GM23338 (cell line): ENCODE measurements at regions not wholly inside any gene's neighbourhood (a gene's known extent, or its start where the extent isn't known, plus 50 kb on each side); places are given as distances from the start of the nearest gene placed in this dataset.

Experiments used
- ATAC-seq: fragments of 200-7000 bp; cut with Tn5 transposase; 3 replicates; pipeline ENCODE4 v1.9.1; 2020
- DNase-seq: peaks from one replicate; pipeline ENCODE4 v3.0.0-alpha.2; 2015; ENCODE audit warnings: low spot score
- H2AFZ ChIP-seq: fragments of 200-600 bp; sonication (generic); 2 replicates; pipeline ENCODE4 v1.8.0; 2016; ENCODE audit warnings: antibody characterized with exemption, mild to moderate bottlenecking, moderate library complexity
- H3F3A ChIP-seq: fragments of 200-600 bp; sonication (generic); replicated peaks from 2 replicates; pipeline ENCODE4 v1.8.0; 2017; ENCODE audit warnings: antibody characterized with exemption, mixed run types, low read depth
- H3K27ac ChIP-seq: fragments of 200-600 bp; sonication (generic); 2 replicates; pipeline ENCODE4 v1.6.1; 2016; ENCODE audit warnings: low read depth
- H3K27me3 ChIP-seq: fragments of 200-600 bp; sonication (generic); 2 replicates; pipeline ENCODE4 v1.8.0; 2016; ENCODE audit warnings: mild to moderate bottlenecking, mixed run types, moderate library complexity; ENCODE audit not compliant: insufficient read depth
- H3K36me3 ChIP-seq: fragments of 200-600 bp; sonication (generic); 2 replicates; pipeline ENCODE4 v1.8.0; 2016; ENCODE audit warnings: mild to moderate bottlenecking; ENCODE audit not compliant: insufficient read depth
- H3K4me1 ChIP-seq: fragments of 200-600 bp; sonication (generic); 2 replicates; pipeline ENCODE4 v1.8.0; 2016; ENCODE audit warnings: mild to moderate bottlenecking, moderate library complexity; ENCODE audit not compliant: insufficient read depth
- H3K4me2 ChIP-seq: fragments of 200-600 bp; sonication (generic); 2 replicates; pipeline ENCODE4 v1.7.1; 2017; ENCODE audit warnings: mixed run types
- H3K4me3 ChIP-seq: fragments of 200-600 bp; sonication (generic); 2 replicates; pipeline ENCODE4 v1.6.1; 2016; ENCODE audit warnings: mixed run types
- H3K79me2 ChIP-seq: fragments of 200-600 bp; sonication (generic); replicated peaks from 2 replicates; pipeline ENCODE4 v1.8.0; 2017; ENCODE audit warnings: mild to moderate bottlenecking; ENCODE audit not compliant: insufficient read depth
- H3K9me2 ChIP-seq: fragments of 200-600 bp; sonication (generic); 2 replicates; pipeline ENCODE4 v1.8.0; 2017; ENCODE audit not compliant: insufficient read depth
- H4K20me1 ChIP-seq: fragments of 200-600 bp; sonication (generic); replicated peaks from 2 replicates; pipeline ENCODE4 v1.8.0; 2017; ENCODE audit warnings: mild to moderate bottlenecking; ENCODE audit not compliant: insufficient read depth
- H3K27ac Mint-ChIP-seq: 2 replicates; pipeline ENCODE4 v1.8.0; 2020; ENCODE audit warnings: inconsistent platforms, mild to moderate bottlenecking, moderate library complexity, mixed read lengths
- H3K27me3 Mint-ChIP-seq: 3 replicates; pipeline ENCODE4 v1.8.0; 2022; ENCODE audit warnings: low read depth, mild to moderate bottlenecking, moderate library complexity, mixed read lengths, inconsistent platforms; ENCODE audit not compliant: insufficient read depth, poor library complexity
- H3K36me3 Mint-ChIP-seq: 3 replicates; pipeline ENCODE4 v1.8.0; 2021; ENCODE audit warnings: low read depth, mild to moderate bottlenecking, inconsistent platforms, moderate library complexity, mixed read lengths
- H3K4me1 Mint-ChIP-seq: 3 replicates; pipeline ENCODE4 v1.8.0; 2020; ENCODE audit warnings: mild to moderate bottlenecking, inconsistent platforms, mixed read lengths
- H3K4me3 Mint-ChIP-seq: 3 replicates; pipeline ENCODE4 v1.8.0; 2021; ENCODE audit warnings: moderate library complexity, mild to moderate bottlenecking, inconsistent platforms, mixed read lengths
- H3K9me3 Mint-ChIP-seq: 3 replicates; pipeline ENCODE4 v1.8.0; 2020; ENCODE audit warnings: moderate library complexity, mild to moderate bottlenecking, inconsistent platforms, mixed read lengths
- CREB1 ChIP-seq: fragments of 250-450 bp; sonication (Bioruptor Pico); IDR thresholded peaks from 2 replicates; pipeline ENCODE4 v1.5.0; 2020; ENCODE audit warnings: low read depth, mild to moderate bottlenecking, moderate library complexity
- EZH2phosphoT487 ChIP-seq: fragments of 200-600 bp; sonication (generic); IDR thresholded peaks from one replicate; pipeline ENCODE4 v1.8.1; 2018; ENCODE audit warnings: antibody characterized with exemption; ENCODE audit not compliant: unreplicated experiment
- JUNB ChIP-seq: IDR thresholded peaks from one replicate; pipeline ENCODE4 v1.6.1; 2016; ENCODE audit warnings: antibody characterized with exemption; ENCODE audit not compliant: unreplicated experiment
- NANOG ChIP-seq: IDR thresholded peaks from 2 replicates; pipeline ENCODE4 v1.6.1; 2016; ENCODE audit warnings: antibody characterized with exemption, borderline replicate concordance
- POLR2AphosphoS5 ChIP-seq: IDR thresholded peaks from 2 replicates; pipeline ENCODE4 v1.6.1; 2016; ENCODE audit warnings: antibody characterized with exemption, low read depth
- STAT1 ChIP-seq: IDR thresholded peaks from one replicate; pipeline ENCODE4 v1.6.1; 2016; ENCODE audit warnings: antibody characterized with exemption; ENCODE audit not compliant: unreplicated experiment
- ZNF114 ChIP-seq: fragments of 250-450 bp; sonication (Bioruptor Pico); IDR thresholded peaks from 2 replicates; pipeline ENCODE4 v1.5.0; 2020; ENCODE audit warnings: mild to moderate bottlenecking, moderate library complexity
- ZNF331 ChIP-seq: fragments of 250-450 bp; sonication (Bioruptor Pico); IDR thresholded peaks from 2 replicates; pipeline ENCODE4 v1.5.0; 2020; ENCODE audit warnings: low read depth, mild to moderate bottlenecking, moderate library complexity
- TF ChIP-seq, protein P1 (sequence below): IDR thresholded peaks from 2 replicates; pipeline ENCODE4 v1.6.1; 2016; ENCODE audit warnings: antibody characterized with exemption
- TF ChIP-seq, protein P2 (sequence below), 2 experiments: fragments of 200-600 bp in 1 of 2; sonication (generic) in 1 of 2; conservative IDR thresholded peaks; 2 replicates each; pipeline versions ENCODE4 v1.5.1 to v1.6.1; 2016 to 2017; ENCODE audit warnings: antibody characterized with exemption in 2 of 2, low read depth in 2 of 2, mild to moderate bottlenecking in 2 of 2, moderate library complexity in 1 of 2
- TF ChIP-seq, protein P3 (sequence below): IDR thresholded peaks from one replicate; pipeline ENCODE4 v1.6.1; 2018; ENCODE audit warnings: antibody characterized with exemption; ENCODE audit not compliant: unreplicated experiment
- TF ChIP-seq, protein P4 (sequence below): fragments of 250-450 bp; sonication (Bioruptor Pico); IDR thresholded peaks from 2 replicates; pipeline ENCODE4 v1.5.0; 2020; ENCODE audit warnings: mild to moderate bottlenecking, moderate library complexity

DNA sequence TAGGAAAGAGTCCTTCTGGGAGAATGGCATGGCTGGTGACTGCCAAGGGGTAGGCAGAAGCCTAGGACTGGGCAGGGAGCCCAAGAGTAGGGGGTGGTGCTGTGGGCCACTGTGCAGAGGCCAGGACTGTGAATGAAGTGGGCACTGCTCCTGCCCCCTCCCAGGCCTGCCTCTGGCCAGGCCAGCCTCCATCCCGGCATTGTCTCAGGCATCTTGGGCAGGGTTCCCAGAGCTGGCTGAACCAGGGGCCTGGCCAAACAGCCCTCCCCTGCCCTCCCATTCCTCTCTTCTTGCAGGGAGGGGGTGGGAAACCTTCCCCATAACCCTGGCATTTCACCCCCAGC lies 81.6 kb downstream of the MRPL14 start:
- H3K4me3 ChIP-seq: no peak overlapping the region
- no peaks in the 10 kb centered on the region for H3F3A ChIP-seq
- H3K4me2 ChIP-seq: no peak overlapping the region
- DNase-seq: no peak
- no peaks in the 10 kb centered on the region for H4K20me1 ChIP-seq
- no peak for TF ChIP-seq EZH2phosphoT487
- TF ChIP-seq, protein P1, sequence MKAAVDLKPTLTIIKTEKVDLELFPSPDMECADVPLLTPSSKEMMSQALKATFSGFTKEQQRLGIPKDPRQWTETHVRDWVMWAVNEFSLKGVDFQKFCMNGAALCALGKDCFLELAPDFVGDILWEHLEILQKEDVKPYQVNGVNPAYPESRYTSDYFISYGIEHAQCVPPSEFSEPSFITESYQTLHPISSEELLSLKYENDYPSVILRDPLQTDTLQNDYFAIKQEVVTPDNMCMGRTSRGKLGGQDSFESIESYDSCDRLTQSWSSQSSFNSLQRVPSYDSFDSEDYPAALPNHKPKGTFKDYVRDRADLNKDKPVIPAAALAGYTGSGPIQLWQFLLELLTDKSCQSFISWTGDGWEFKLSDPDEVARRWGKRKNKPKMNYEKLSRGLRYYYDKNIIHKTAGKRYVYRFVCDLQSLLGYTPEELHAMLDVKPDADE: no peak
- TF ChIP-seq, protein P2, sequence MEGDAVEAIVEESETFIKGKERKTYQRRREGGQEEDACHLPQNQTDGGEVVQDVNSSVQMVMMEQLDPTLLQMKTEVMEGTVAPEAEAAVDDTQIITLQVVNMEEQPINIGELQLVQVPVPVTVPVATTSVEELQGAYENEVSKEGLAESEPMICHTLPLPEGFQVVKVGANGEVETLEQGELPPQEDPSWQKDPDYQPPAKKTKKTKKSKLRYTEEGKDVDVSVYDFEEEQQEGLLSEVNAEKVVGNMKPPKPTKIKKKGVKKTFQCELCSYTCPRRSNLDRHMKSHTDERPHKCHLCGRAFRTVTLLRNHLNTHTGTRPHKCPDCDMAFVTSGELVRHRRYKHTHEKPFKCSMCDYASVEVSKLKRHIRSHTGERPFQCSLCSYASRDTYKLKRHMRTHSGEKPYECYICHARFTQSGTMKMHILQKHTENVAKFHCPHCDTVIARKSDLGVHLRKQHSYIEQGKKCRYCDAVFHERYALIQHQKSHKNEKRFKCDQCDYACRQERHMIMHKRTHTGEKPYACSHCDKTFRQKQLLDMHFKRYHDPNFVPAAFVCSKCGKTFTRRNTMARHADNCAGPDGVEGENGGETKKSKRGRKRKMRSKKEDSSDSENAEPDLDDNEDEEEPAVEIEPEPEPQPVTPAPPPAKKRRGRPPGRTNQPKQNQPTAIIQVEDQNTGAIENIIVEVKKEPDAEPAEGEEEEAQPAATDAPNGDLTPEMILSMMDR (conservative IDR thresholded peaks at IDR 0.05; ENCODE audit: low read depth in 2 of 2): no peak
- TF ChIP-seq, protein P3, sequence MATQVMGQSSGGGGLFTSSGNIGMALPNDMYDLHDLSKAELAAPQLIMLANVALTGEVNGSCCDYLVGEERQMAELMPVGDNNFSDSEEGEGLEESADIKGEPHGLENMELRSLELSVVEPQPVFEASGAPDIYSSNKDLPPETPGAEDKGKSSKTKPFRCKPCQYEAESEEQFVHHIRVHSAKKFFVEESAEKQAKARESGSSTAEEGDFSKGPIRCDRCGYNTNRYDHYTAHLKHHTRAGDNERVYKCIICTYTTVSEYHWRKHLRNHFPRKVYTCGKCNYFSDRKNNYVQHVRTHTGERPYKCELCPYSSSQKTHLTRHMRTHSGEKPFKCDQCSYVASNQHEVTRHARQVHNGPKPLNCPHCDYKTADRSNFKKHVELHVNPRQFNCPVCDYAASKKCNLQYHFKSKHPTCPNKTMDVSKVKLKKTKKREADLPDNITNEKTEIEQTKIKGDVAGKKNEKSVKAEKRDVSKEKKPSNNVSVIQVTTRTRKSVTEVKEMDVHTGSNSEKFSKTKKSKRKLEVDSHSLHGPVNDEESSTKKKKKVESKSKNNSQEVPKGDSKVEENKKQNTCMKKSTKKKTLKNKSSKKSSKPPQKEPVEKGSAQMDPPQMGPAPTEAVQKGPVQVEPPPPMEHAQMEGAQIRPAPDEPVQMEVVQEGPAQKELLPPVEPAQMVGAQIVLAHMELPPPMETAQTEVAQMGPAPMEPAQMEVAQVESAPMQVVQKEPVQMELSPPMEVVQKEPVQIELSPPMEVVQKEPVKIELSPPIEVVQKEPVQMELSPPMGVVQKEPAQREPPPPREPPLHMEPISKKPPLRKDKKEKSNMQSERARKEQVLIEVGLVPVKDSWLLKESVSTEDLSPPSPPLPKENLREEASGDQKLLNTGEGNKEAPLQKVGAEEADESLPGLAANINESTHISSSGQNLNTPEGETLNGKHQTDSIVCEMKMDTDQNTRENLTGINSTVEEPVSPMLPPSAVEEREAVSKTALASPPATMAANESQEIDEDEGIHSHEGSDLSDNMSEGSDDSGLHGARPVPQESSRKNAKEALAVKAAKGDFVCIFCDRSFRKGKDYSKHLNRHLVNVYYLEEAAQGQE: no peak
- TF ChIP-seq CREB1 (CRISPR knock-in tag): no peak
- TF ChIP-seq JUNB: no peak
- TF ChIP-seq ZNF114 (CRISPR knock-in tag): no peak
- no peak for TF ChIP-seq POLR2AphosphoS5
- TF ChIP-seq ZNF331 (CRISPR knock-in tag): no peak
- TF ChIP-seq, protein P4, sequence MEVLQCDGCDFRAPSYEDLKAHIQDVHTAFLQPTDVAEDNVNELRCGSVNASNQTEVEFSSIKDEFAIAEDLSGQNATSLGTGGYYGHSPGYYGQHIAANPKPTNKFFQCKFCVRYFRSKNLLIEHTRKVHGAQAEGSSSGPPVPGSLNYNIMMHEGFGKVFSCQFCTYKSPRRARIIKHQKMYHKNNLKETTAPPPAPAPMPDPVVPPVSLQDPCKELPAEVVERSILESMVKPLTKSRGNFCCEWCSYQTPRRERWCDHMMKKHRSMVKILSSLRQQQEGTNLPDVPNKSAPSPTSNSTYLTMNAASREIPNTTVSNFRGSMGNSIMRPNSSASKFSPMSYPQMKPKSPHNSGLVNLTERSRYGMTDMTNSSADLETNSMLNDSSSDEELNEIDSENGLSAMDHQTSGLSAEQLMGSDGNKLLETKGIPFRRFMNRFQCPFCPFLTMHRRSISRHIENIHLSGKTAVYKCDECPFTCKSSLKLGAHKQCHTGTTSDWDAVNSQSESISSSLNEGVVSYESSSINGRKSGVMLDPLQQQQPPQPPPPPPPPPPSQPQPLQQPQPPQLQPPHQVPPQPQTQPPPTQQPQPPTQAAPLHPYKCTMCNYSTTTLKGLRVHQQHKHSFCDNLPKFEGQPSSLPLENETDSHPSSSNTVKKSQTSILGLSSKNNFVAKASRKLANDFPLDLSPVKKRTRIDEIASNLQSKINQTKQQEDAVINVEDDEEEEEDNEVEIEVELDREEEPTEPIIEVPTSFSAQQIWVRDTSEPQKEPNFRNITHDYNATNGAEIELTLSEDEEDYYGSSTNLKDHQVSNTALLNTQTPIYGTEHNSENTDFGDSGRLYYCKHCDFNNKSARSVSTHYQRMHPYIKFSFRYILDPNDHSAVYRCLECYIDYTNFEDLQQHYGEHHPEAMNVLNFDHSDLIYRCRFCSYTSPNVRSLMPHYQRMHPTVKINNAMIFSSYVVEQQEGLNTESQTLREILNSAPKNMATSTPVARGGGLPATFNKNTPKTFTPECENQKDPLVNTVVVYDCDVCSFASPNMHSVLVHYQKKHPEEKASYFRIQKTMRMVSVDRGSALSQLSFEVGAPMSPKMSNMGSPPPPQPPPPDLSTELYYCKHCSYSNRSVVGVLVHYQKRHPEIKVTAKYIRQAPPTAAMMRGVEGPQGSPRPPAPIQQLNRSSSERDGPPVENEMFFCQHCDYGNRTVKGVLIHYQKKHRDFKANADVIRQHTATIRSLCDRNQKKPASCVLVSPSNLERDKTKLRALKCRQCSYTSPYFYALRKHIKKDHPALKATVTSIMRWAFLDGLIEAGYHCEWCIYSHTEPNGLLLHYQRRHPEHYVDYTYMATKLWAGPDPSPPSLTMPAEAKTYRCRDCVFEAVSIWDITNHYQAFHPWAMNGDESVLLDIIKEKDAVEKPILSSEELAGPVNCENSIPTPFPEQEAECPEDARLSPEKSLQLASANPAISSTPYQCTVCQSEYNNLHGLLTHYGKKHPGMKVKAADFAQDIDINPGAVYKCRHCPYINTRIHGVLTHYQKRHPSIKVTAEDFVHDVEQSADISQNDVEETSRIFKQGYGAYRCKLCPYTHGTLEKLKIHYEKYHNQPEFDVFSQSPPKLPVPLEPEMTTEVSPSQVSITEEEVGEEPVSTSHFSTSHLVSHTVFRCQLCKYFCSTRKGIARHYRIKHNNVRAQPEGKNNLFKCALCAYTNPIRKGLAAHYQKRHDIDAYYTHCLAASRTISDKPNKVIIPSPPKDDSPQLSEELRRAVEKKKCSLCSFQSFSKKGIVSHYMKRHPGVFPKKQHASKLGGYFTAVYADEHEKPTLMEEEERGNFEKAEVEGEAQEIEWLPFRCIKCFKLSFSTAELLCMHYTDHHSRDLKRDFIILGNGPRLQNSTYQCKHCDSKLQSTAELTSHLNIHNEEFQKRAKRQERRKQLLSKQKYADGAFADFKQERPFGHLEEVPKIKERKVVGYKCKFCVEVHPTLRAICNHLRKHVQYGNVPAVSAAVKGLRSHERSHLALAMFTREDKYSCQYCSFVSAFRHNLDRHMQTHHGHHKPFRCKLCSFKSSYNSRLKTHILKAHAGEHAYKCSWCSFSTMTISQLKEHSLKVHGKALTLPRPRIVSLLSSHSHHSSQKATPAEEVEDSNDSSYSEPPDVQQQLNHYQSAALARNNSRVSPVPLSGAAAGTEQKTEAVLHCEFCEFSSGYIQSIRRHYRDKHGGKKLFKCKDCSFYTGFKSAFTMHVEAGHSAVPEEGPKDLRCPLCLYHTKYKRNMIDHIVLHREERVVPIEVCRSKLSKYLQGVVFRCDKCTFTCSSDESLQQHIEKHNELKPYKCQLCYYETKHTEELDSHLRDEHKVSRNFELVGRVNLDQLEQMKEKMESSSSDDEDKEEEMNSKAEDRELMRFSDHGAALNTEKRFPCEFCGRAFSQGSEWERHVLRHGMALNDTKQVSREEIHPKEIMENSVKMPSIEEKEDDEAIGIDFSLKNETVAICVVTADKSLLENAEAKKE (CRISPR knock-in tag): no peak
- no peak for TF ChIP-seq STAT1
- no peak for TF ChIP-seq NANOG
- H3K36me3 ChIP-seq: no peaks in the 10 kb centered on the region
- no peak overlapping the region for H2AFZ ChIP-seq
- H3K4me1 ChIP-seq: peaks cover 18% of the 10 kb centered on the region
- H3K27me3 ChIP-seq: no peaks in the 10 kb centered on the region
- H3K27ac ChIP-seq: no peak overlapping the region
- Mint-ChIP-seq H3K4me3 (no peak overlapping the region), H3K27ac (no peak overlapping the region), H3K36me3 (no peaks in the 10 kb centered on the region), H3K4me1 (peaks cover 25% of the 10 kb centered on the region), H3K27me3 (peaks cover 6% of the 10 kb centered on the region), H3K9me3 (no peaks in the 10 kb centered on the region)
- H3K79me2 ChIP-seq: no peaks in the 10 kb centered on the region
- no peaks in the 10 kb centered on the region for H3K9me2 ChIP-seq
- ATAC-seq: no peak
